Keratinocyte (primary cell): ENCODE measurements at regions not wholly inside any gene's neighbourhood (a gene's known extent, or its start where the extent isn't known, plus 50 kb on each side); places are given as distances from the start of the nearest gene placed in this dataset.

Experiments used
- DNase-seq: peaks from one replicate; pipeline ENCODE4 v3.0.0-alpha.2; 2011; ENCODE audit warnings: low read depth, missing footprints, low spot score
- FAIRE-seq: peaks from 2 replicates; lab custom pipeline; 2011; peaks lifted over from hg19 to GRCh38; lab: Jason Lieb, UNC
- H2AFZ ChIP-seq: 2 replicates; pipeline ENCODE4 v1.6.0; 2012; ENCODE audit warnings: low read length, control low read depth, inconsistent platforms; ENCODE audit not compliant: control insufficient read depth
- H3K27ac ChIP-seq: 2 replicates; pipeline ENCODE4 v1.5.1; 2011; ENCODE audit warnings: low read length; ENCODE audit not compliant: control insufficient read depth, insufficient read depth
- H3K27me3 ChIP-seq: 3 replicates; pipeline ENCODE4 v1.6.0; 2011; ENCODE audit warnings: low read length; ENCODE audit not compliant: control insufficient read depth, insufficient read depth; ENCODE audit errors: extremely low read depth
- H3K36me3 ChIP-seq, 2 experiments: 2 replicates in 1 of 2; 3 replicates in 1 of 2; pipeline ENCODE4 v1.5.1; 2011; ENCODE audit warnings: low read length in 2 of 2, mild to moderate bottlenecking in 1 of 2; ENCODE audit not compliant: control insufficient read depth in 2 of 2, insufficient read depth in 2 of 2; ENCODE audit errors: extremely low read depth in 1 of 2
- H3K4me1 ChIP-seq: 3 replicates; pipeline ENCODE4 v1.5.1; 2011; ENCODE audit warnings: low read length; ENCODE audit not compliant: control insufficient read depth, insufficient read depth; ENCODE audit errors: extremely low read depth
- H3K4me2 ChIP-seq: 3 replicates; pipeline ENCODE4 v1.6.0; 2011; ENCODE audit warnings: low read depth, low read length; ENCODE audit not compliant: control insufficient read depth, insufficient read depth; ENCODE audit errors: extremely low read depth
- H3K4me3 ChIP-seq, 3 experiments: fragments of 200-600 bp in 1 of 3; sonication (generic) in 1 of 3; 2 replicates in 2 of 3; 3 replicates in 1 of 3; pipeline ENCODE4 v1.5.1; 2011 to 2016; ENCODE audit warnings: low read length in 3 of 3, mild to moderate bottlenecking in 3 of 3, control low read depth in 2 of 3, inconsistent platforms in 1 of 3, low read depth in 1 of 3, mixed read lengths in 1 of 3, mixed run types in 1 of 3, moderate library complexity in 1 of 3; ENCODE audit not compliant: control insufficient read depth in 2 of 3, insufficient read depth in 2 of 3; ENCODE audit errors: extremely low read depth in 1 of 3
- H3K79me2 ChIP-seq: 2 replicates; pipeline ENCODE4 v1.6.0; 2012; ENCODE audit warnings: low read length; ENCODE audit not compliant: control insufficient read depth, insufficient read depth
- H3K9ac ChIP-seq: 3 replicates; pipeline ENCODE4 v1.6.0; 2011; ENCODE audit warnings: low read length; ENCODE audit not compliant: control insufficient read depth, insufficient read depth; ENCODE audit errors: extremely low read depth
- H3K9me1 ChIP-seq: 3 replicates; pipeline ENCODE4 v1.6.0; 2011; ENCODE audit warnings: low read length; ENCODE audit not compliant: control insufficient read depth, insufficient read depth; ENCODE audit errors: extremely low read depth
- H3K9me3 ChIP-seq: 2 replicates; pipeline ENCODE4 v1.5.1; 2012; ENCODE audit warnings: low read depth, low read length; ENCODE audit not compliant: control insufficient read depth
- H4K20me1 ChIP-seq: 3 replicates; pipeline ENCODE4 v1.6.0; 2011; ENCODE audit warnings: low read length; ENCODE audit not compliant: control insufficient read depth, insufficient read depth; ENCODE audit errors: extremely low read depth
- CTCF ChIP-seq, 3 experiments: IDR thresholded peaks in 1 of 3; conservative IDR thresholded peaks in 1 of 3; optimal IDR thresholded peaks in 1 of 3; 2 replicates in 2 of 3; 3 replicates in 1 of 3; pipeline versions ENCODE3 to v1.5.1; 2011; ENCODE audit warnings: low read length in 3 of 3, mild to moderate bottlenecking in 3 of 3, moderate library complexity in 2 of 3, control low read depth in 1 of 3, inconsistent platforms in 1 of 3; ENCODE audit not compliant: insufficient read depth in 2 of 3; ENCODE audit errors: extremely low read depth in 1 of 3
- EZH2 ChIP-seq: IDR thresholded peaks from one replicate; pipeline ENCODE4 v1.6.1; 2012; ENCODE audit warnings: inconsistent platforms, mild to moderate bottlenecking, low read length, moderate library complexity
- dilution Hi-C: fragments of 300-500 bp; cut with MboI; formaldehyde crosslinking; loops from one replicate; pipeline ENCODE4 v1.7.0; 2020; ENCODE audit warnings: low sequenced_read_pairs; ENCODE audit not compliant: extremely low pct_ligation_motif_present

GRCh38 chr17:11144358-11145233 is 96.4 kb upstream of the SHISA6 start:
- H3K36me3 ChIP-seq, result no peaks in the 10 kb centered on the region
- peak; percentile 78 for FAIRE-seq
- no peaks in the 10 kb centered on the region for H3K79me2 ChIP-seq
- H3K4me2 ChIP-seq, result no peak overlapping the region
- TF ChIP-seq EZH2 (no peak), CTCF (optimal IDR thresholded peaks at IDR 0.05 in 1 of 3, IDR thresholded peaks at IDR 0.05 in 1 of 3, conservative IDR thresholded peaks at IDR 0.05 in 1 of 3; ENCODE audit: extremely low read depth in 1 of 3, insufficient read depth in 2 of 3, low read length in 3 of 3) (peak; percentile 75 to 79 (median 78))
- H4K20me1 ChIP-seq, result peaks cover 3% of the 10 kb centered on the region
- H3K27me3 ChIP-seq, result no peaks in the 10 kb centered on the region
- H3K4me1 ChIP-seq, result no peaks in the 10 kb centered on the region
- H3K9me1 ChIP-seq, result no peaks in the 10 kb centered on the region
- H3K9me3 ChIP-seq, result no peaks in the 10 kb centered on the region
- no peak overlapping the region for H3K9ac ChIP-seq
- dilution Hi-C loops, result loop anchor here (25.0 kb wide), 2 partner anchors 107 to 282 kb away; no protein-coding TSS in a partner anchor
- no peak overlapping the region for H3K27ac ChIP-seq
- H2AFZ ChIP-seq, result no peak overlapping the region
- DNase-seq, result peak; percentile 11
- H3K4me3 ChIP-seq, result no peak overlapping the region

- Histone ChIP-seq H3K9me1 (no peaks in the 10 kb centered on the region), H3K9ac (no peak overlapping the region), H3K79me2 (no peaks in the 10 kb centered on the region), H2AFZ (no peak overlapping the region), H3K4me3 (no peak overlapping the region), H3K27ac (no peak overlapping the region), H3K27me3 (no peaks in the 10 kb centered on the region), H3K9me3 (no peaks in the 10 kb centered on the region), H3K4me1 (no peaks in the 10 kb centered on the region), H4K20me1 (peaks cover 3% of the 10 kb centered on the region), H3K36me3 (no peaks in the 10 kb centered on the region), H3K4me2 (no peak overlapping the region)
- no peak for FAIRE-seq
- no peak for DNase-seq
- TF ChIP-seq CTCF (optimal IDR thresholded peaks at IDR 0.05 in 1 of 3, IDR thresholded peaks at IDR 0.05 in 1 of 3, conservative IDR thresholded peaks at IDR 0.05 in 1 of 3; ENCODE audit: extremely low read depth in 1 of 3, insufficient read depth in 2 of 3, low read length in 3 of 3), result no peak
- dilution Hi-C loops, result loop anchor here (25.0 kb wide), 2 partner anchors 105 to 280 kb away; no protein-coding TSS in a partner anchor
These were observed 98.8 kb upstream of the SHISA6 start for GRCh38 chr17:11142231-11142630.
